ENCODE measurements at regions not wholly inside any gene's neighbourhood (a gene's known extent, or its start where the extent isn't known, plus 50 kb on each side); places are given as distances from the start of the nearest gene placed in this dataset.
A peak's percentile ranks its signal among the peaks of the same experiment; 100 is the strongest.

GRCh38 chr11:115767047-115767802, 263.0 kb upstream of the CADM1 start:
- Histone ChIP-seq H3K4me3 (ENCODE audit: low read length) (no peak overlapping the region), H3K36me3 (ENCODE audit: insufficient read depth, low read depth, low read length) (no peaks in the 10 kb centered on the region), H3K27me3 (ENCODE audit: insufficient read depth, low read length) (peaks cover 16% of the 10 kb centered on the region; the same call in 1 of the 2 replicates), H3K9me3 (ENCODE audit: insufficient read depth, low read depth, low read length) (no peaks in the 10 kb centered on the region), H3K4me1 (ENCODE audit: insufficient read depth, low read length) (no peaks in the 10 kb centered on the region), H3K27ac (ENCODE audit: low read length) (no peak overlapping the region), H3K9ac (ENCODE audit: low read depth, low read length) (no peak overlapping the region)

GRCh38 chr11:115766561-115766960, 262.3 kb upstream of the CADM1 start:
- Histone ChIP-seq H3K9ac (ENCODE audit: low read depth, low read length) (no peak overlapping the region), H3K27ac (ENCODE audit: low read length) (no peak overlapping the region), H3K27me3 (ENCODE audit: insufficient read depth, low read length) (peaks cover 22% of the 10 kb centered on the region), H3K4me1 (ENCODE audit: insufficient read depth, low read length) (no peaks in the 10 kb centered on the region), H3K9me3 (ENCODE audit: insufficient read depth, low read depth, low read length) (no peaks in the 10 kb centered on the region), H3K4me3 (ENCODE audit: low read length) (no peak overlapping the region), H3K36me3 (ENCODE audit: insufficient read depth, low read depth, low read length) (no peaks in the 10 kb centered on the region)

- Histone ChIP-seq H3K36me3 (ENCODE audit: insufficient read depth, low read depth, low read length) (no peaks in the 10 kb centered on the region), H3K27ac (ENCODE audit: low read length) (no peak overlapping the region), H3K4me1 (ENCODE audit: insufficient read depth, low read length) (no peaks in the 10 kb centered on the region), H3K4me3 (ENCODE audit: low read length) (no peak overlapping the region), H3K9ac (ENCODE audit: low read depth, low read length) (no peak overlapping the region), H3K9me3 (ENCODE audit: insufficient read depth, low read depth, low read length) (no peaks in the 10 kb centered on the region), H3K27me3 (ENCODE audit: insufficient read depth, low read length) (peaks cover 30% of the 10 kb centered on the region)
Measured at GRCh38 chr11:115765803-115766239, 261.6 kb upstream of the CADM1 start.

GRCh38 chr11:115764176-115764575, 260.0 kb upstream of the CADM1 start:
- Histone ChIP-seq H3K4me3 (ENCODE audit: low read length) (no peak overlapping the region), H3K9me3 (ENCODE audit: insufficient read depth, low read depth, low read length) (no peaks in the 10 kb centered on the region), H3K4me1 (ENCODE audit: insufficient read depth, low read length) (no peaks in the 10 kb centered on the region; the same call in 1 of the 2 replicates), H3K9ac (ENCODE audit: low read depth, low read length) (no peak overlapping the region), H3K36me3 (ENCODE audit: insufficient read depth, low read depth, low read length) (no peaks in the 10 kb centered on the region), H3K27ac (ENCODE audit: low read length) (no peak overlapping the region), H3K27me3 (ENCODE audit: insufficient read depth, low read length) (peaks cover 46% of the 10 kb centered on the region)

- Histone ChIP-seq H3K36me3 (ENCODE audit: insufficient read depth, low read depth, low read length) (no peaks in the 10 kb centered on the region), H3K4me1 (ENCODE audit: insufficient read depth, low read length) (no peaks in the 10 kb centered on the region; the same call in 1 of the 2 replicates), H3K27me3 (ENCODE audit: insufficient read depth, low read length) (peaks cover 68% of the 10 kb centered on the region), H3K9me3 (ENCODE audit: insufficient read depth, low read depth, low read length) (no peaks in the 10 kb centered on the region), H3K4me3 (ENCODE audit: low read length) (no peak overlapping the region), H3K27ac (ENCODE audit: low read length) (no peak overlapping the region), H3K9ac (ENCODE audit: low read depth, low read length) (no peak overlapping the region)
Measured at GRCh38 chr11:115761817-115762216, 257.6 kb upstream of the CADM1 start.

- Histone ChIP-seq H3K27me3 (ENCODE audit: insufficient read depth, low read length) (peaks cover 73% of the 10 kb centered on the region), H3K36me3 (ENCODE audit: insufficient read depth, low read depth, low read length) (no peaks in the 10 kb centered on the region), H3K4me3 (ENCODE audit: low read length) (no peak overlapping the region), H3K27ac (ENCODE audit: low read length) (no peak overlapping the region), H3K9me3 (ENCODE audit: insufficient read depth, low read depth, low read length) (no peaks in the 10 kb centered on the region), H3K9ac (ENCODE audit: low read depth, low read length) (no peak overlapping the region), H3K4me1 (ENCODE audit: insufficient read depth, low read length) (no peaks in the 10 kb centered on the region; the same call in 1 of the 2 replicates)
Measured at GRCh38 chr11:115761348-115761747, 257.1 kb upstream of the CADM1 start.

- Histone ChIP-seq H3K27me3 (ENCODE audit: insufficient read depth, low read length) (peaks cover 74% of the 10 kb centered on the region), H3K9me3 (ENCODE audit: insufficient read depth, low read depth, low read length) (no peaks in the 10 kb centered on the region), H3K27ac (ENCODE audit: low read length) (no peak overlapping the region), H3K9ac (ENCODE audit: low read depth, low read length) (no peak overlapping the region), H3K4me3 (ENCODE audit: low read length) (peak overlapping the region; percentile 70), H3K4me1 (ENCODE audit: insufficient read depth, low read length) (no peaks in the 10 kb centered on the region; the same call in 1 of the 2 replicates), H3K36me3 (ENCODE audit: insufficient read depth, low read depth, low read length) (no peaks in the 10 kb centered on the region)
Measured at GRCh38 chr11:115760461-115761320, 256.5 kb upstream of the CADM1 start.

GRCh38 chr11:115759622-115760460, 255.6 kb upstream of the CADM1 start:
- no peak overlapping the region for H3K9ac ChIP-seq (ENCODE audit: low read depth, low read length)
- H3K4me3 ChIP-seq (ENCODE audit: low read length): peak overlapping the region; percentile 70
- peaks cover 74% of the 10 kb centered on the region for H3K27me3 ChIP-seq (ENCODE audit: insufficient read depth, low read length)
- H3K9me3 ChIP-seq (ENCODE audit: insufficient read depth, low read depth, low read length): no peaks in the 10 kb centered on the region
- H3K4me1 ChIP-seq (ENCODE audit: insufficient read depth, low read length): no peaks in the 10 kb centered on the region; the same call in 1 of the 2 replicates
- H3K27ac ChIP-seq (ENCODE audit: low read length): no peak overlapping the region
- no peaks in the 10 kb centered on the region for H3K36me3 ChIP-seq (ENCODE audit: insufficient read depth, low read depth, low read length)

GRCh38 chr11:115758011-115758410, 253.8 kb upstream of the CADM1 start:
- Histone ChIP-seq H3K9ac (ENCODE audit: low read depth, low read length) (no peak overlapping the region), H3K27me3 (ENCODE audit: insufficient read depth, low read length) (peaks cover 70% of the 10 kb centered on the region), H3K4me1 (ENCODE audit: insufficient read depth, low read length) (no peaks in the 10 kb centered on the region; the same call in 1 of the 2 replicates), H3K9me3 (ENCODE audit: insufficient read depth, low read depth, low read length) (no peaks in the 10 kb centered on the region), H3K27ac (ENCODE audit: low read length) (no peak overlapping the region), H3K4me3 (ENCODE audit: low read length) (no peak overlapping the region), H3K36me3 (ENCODE audit: insufficient read depth, low read depth, low read length) (no peaks in the 10 kb centered on the region)

- peaks cover 4% of the 10 kb centered on the region; the same call in 1 of the 2 replicates for H3K4me1 ChIP-seq (ENCODE audit: insufficient read depth, low read length)
- no peaks in the 10 kb centered on the region for H3K9me3 ChIP-seq (ENCODE audit: insufficient read depth, low read depth, low read length)
- peaks cover 53% of the 10 kb centered on the region for H3K27me3 ChIP-seq (ENCODE audit: insufficient read depth, low read length)
- H3K9ac ChIP-seq (ENCODE audit: low read depth, low read length): no peak overlapping the region
- H3K4me3 ChIP-seq (ENCODE audit: low read length): no peak overlapping the region
- no peaks in the 10 kb centered on the region for H3K36me3 ChIP-seq (ENCODE audit: insufficient read depth, low read depth, low read length)
- H3K27ac ChIP-seq (ENCODE audit: low read length): no peak overlapping the region
Measured at GRCh38 chr11:115751243-115752015, 247.2 kb upstream of the CADM1 start.

Data from iPS-20b (cell line).